ENCODE measurements at regions not wholly inside any gene's neighbourhood (a gene's known extent, or its start where the extent isn't known, plus 50 kb on each side); places are given as distances from the start of the nearest gene placed in this dataset.

- H3K4me3 ChIP-seq (ENCODE audit: low read length), result no peak overlapping the region
- no peak for TF ChIP-seq CTCF (conservative IDR thresholded peaks at IDR 0.05; ENCODE audit: low read length)
- no peak for DNase-seq (ENCODE audit: low read depth)
Measured at GRCh38 chr6:1089859-1090258, 222.0 kb upstream of the FOXQ1 start.

GRCh38 chr6:1088492-1089001, 223.4 kb upstream of the FOXQ1 start:
- TF ChIP-seq CTCF (conservative IDR thresholded peaks at IDR 0.05; ENCODE audit: low read length), result no peak
- no peak for DNase-seq (ENCODE audit: low read depth)
- no peak overlapping the region for H3K4me3 ChIP-seq (ENCODE audit: low read length)

- TF ChIP-seq CTCF (conservative IDR thresholded peaks at IDR 0.05; ENCODE audit: low read length), result no peak
- DNase-seq (ENCODE audit: low read depth), result no peak
- no peak overlapping the region for H3K4me3 ChIP-seq (ENCODE audit: low read length)
Measured at GRCh38 chr6:1087154-1087843, 224.6 kb upstream of the FOXQ1 start.

- TF ChIP-seq CTCF (conservative IDR thresholded peaks at IDR 0.05; ENCODE audit: low read length), result no peak
Measured at GRCh38 chr6:1086446-1087153, 225.3 kb upstream of the FOXQ1 start.

GRCh38 chr6:1082285-1082935, 229.5 kb upstream of the FOXQ1 start:
- no peak for TF ChIP-seq CTCF (conservative IDR thresholded peaks at IDR 0.05; ENCODE audit: low read length)
- DNase-seq (ENCODE audit: low read depth), result peak; percentile 84
- no peak overlapping the region for H3K4me3 ChIP-seq (ENCODE audit: low read length)

More at GRCh38 chr6:1086446-1087153, 225.3 kb upstream of the FOXQ1 start:
- DNase-seq (ENCODE audit: low read depth), result no peak
- no peak overlapping the region for H3K4me3 ChIP-seq (ENCODE audit: low read length)

GRCh38 chr6:1081551-1082284, 230.2 kb upstream of the FOXQ1 start:
- DNase-seq (ENCODE audit: low read depth), result peak; percentile 84
- no peak for TF ChIP-seq CTCF (conservative IDR thresholded peaks at IDR 0.05; ENCODE audit: low read length)
- peak overlapping the region; percentile 11; the same call in 1 of the 2 replicates for H3K4me3 ChIP-seq (ENCODE audit: low read length)
